H9 (cell line): ENCODE measurements at regions not wholly inside any gene's neighbourhood (a gene's known extent, or its start where the extent isn't known, plus 50 kb on each side); places are given as distances from the start of the nearest gene placed in this dataset.

Experiments
- DNase-seq: peaks from one replicate; pipeline ENCODE4 v3.0.0-alpha.2; 2017
- H2AFZ ChIP-seq: one replicate; pipeline ENCODE4 v1.6.1; 2013; ENCODE audit warnings: mild to moderate bottlenecking, low read length, control low read depth, moderate library complexity
- H2AK5ac ChIP-seq: 2 replicates; pipeline ENCODE4 v1.6.1; 2013; ENCODE audit warnings: low read length, control low read depth, mixed read lengths; ENCODE audit not compliant: insufficient read length
- H2BK120ac ChIP-seq: one replicate; pipeline ENCODE4 v1.6.1; 2013; ENCODE audit warnings: low read depth, mild to moderate bottlenecking, low read length, control low read depth, inconsistent platforms; ENCODE audit not compliant: poor library complexity, severe bottlenecking
- H2BK12ac ChIP-seq: 2 replicates; pipeline ENCODE4 v1.6.1; 2013; ENCODE audit warnings: low read length, control low read depth, mixed read lengths, low read depth; ENCODE audit not compliant: insufficient read length
- H2BK15ac ChIP-seq: 2 replicates; pipeline ENCODE4 v1.6.1; 2013; ENCODE audit warnings: low read depth, low read length, control low read depth
- H2BK20ac ChIP-seq: one replicate; pipeline ENCODE4 v1.6.1; 2013; ENCODE audit warnings: low read depth, mild to moderate bottlenecking, low read length, control low read depth, inconsistent platforms; ENCODE audit not compliant: poor library complexity, severe bottlenecking
- H2BK5ac ChIP-seq: 2 replicates; pipeline ENCODE4 v1.6.1; 2013; ENCODE audit warnings: low read length, control low read depth, mixed read lengths; ENCODE audit not compliant: insufficient read length
- H3K14ac ChIP-seq: 2 replicates; pipeline ENCODE4 v1.6.1; 2013; ENCODE audit warnings: low read length, control low read depth; ENCODE audit not compliant: insufficient read depth
- H3K18ac ChIP-seq: 2 replicates; pipeline ENCODE4 v1.6.1; 2013; ENCODE audit warnings: low read depth, mild to moderate bottlenecking, mixed read lengths, low read length, control low read depth; ENCODE audit not compliant: insufficient read length
- H3K23ac ChIP-seq: 2 replicates; pipeline ENCODE4 v1.6.1; 2013; ENCODE audit warnings: low read length, control low read depth, mixed read lengths, low read depth; ENCODE audit not compliant: insufficient read length
- H3K23me2 ChIP-seq: 2 replicates; pipeline ENCODE4 v1.6.1; 2013; ENCODE audit warnings: low read depth, mild to moderate bottlenecking, mixed read lengths, low read length, control low read depth; ENCODE audit not compliant: insufficient read length, poor library complexity, severe bottlenecking
- H3K27ac ChIP-seq: 2 replicates; pipeline ENCODE4 v1.5.1; 2013; ENCODE audit warnings: low read length, control low read depth, mixed read lengths, low read depth; ENCODE audit not compliant: insufficient read length
- H3K27me3 ChIP-seq: 2 replicates; pipeline ENCODE4 v1.6.1; 2013; ENCODE audit warnings: low read length, control low read depth, inconsistent platforms; ENCODE audit not compliant: insufficient read depth
- H3K4ac ChIP-seq: 2 replicates; pipeline ENCODE4 v1.6.1; 2013; ENCODE audit warnings: low read depth, mild to moderate bottlenecking, control low read depth, inconsistent platforms, low read length, moderate library complexity
- H3K4me1 ChIP-seq: 2 replicates; pipeline ENCODE4 v1.6.1; 2013; ENCODE audit warnings: low read length, control low read depth, inconsistent platforms; ENCODE audit not compliant: insufficient read depth
- H3K4me2 ChIP-seq: 2 replicates; pipeline ENCODE4 v1.6.1; 2013; ENCODE audit warnings: low read length, control low read depth, mixed read lengths; ENCODE audit not compliant: insufficient read length, insufficient read depth
- H3K56ac ChIP-seq: 2 replicates; pipeline ENCODE4 v1.6.1; 2013; ENCODE audit warnings: low read depth, mild to moderate bottlenecking, mixed read lengths, low read length, control low read depth; ENCODE audit not compliant: insufficient read length
- H3K79me1 ChIP-seq: 2 replicates; pipeline ENCODE4 v1.6.1; 2013; ENCODE audit warnings: low read depth, mild to moderate bottlenecking, moderate library complexity, low read length, control low read depth, inconsistent platforms; ENCODE audit not compliant: insufficient read depth, poor library complexity, severe bottlenecking
- H3K79me2 ChIP-seq: 2 replicates; pipeline ENCODE4 v1.6.1; 2013; ENCODE audit warnings: low read length, control low read depth, inconsistent platforms; ENCODE audit not compliant: insufficient read depth
- H3K9ac ChIP-seq: 2 replicates; pipeline ENCODE4 v1.6.1; 2013; ENCODE audit warnings: low read length, control low read depth, mixed read lengths; ENCODE audit not compliant: insufficient read length; ENCODE audit errors: extremely low read depth
- H3K9me3 ChIP-seq: one replicate; pipeline ENCODE4 v1.6.1; 2013; ENCODE audit warnings: low read depth, low read length, inconsistent platforms; ENCODE audit not compliant: control insufficient read depth
- H3T11ph ChIP-seq: one replicate; pipeline ENCODE4 v1.6.1; 2013; ENCODE audit warnings: mild to moderate bottlenecking, low read length, control low read depth, inconsistent platforms
- H4K20me1 ChIP-seq: one replicate; pipeline ENCODE4 v1.6.1; 2013; ENCODE audit not compliant: control insufficient read depth, insufficient read length, insufficient read depth
- H4K5ac ChIP-seq: 2 replicates; pipeline ENCODE4 v1.6.1; 2013; ENCODE audit warnings: low read depth, mild to moderate bottlenecking, mixed read lengths, low read length, control low read depth; ENCODE audit not compliant: insufficient read length
- H4K8ac ChIP-seq: replicated peaks from 2 replicates; pipeline ENCODE4 v1.6.1; 2013; ENCODE audit warnings: low read length, control low read depth, mixed read lengths, low read depth; ENCODE audit not compliant: insufficient read length
- H4K91ac ChIP-seq: 2 replicates; pipeline ENCODE4 v1.6.1; 2013; ENCODE audit warnings: low read depth, mild to moderate bottlenecking, moderate library complexity, mixed read lengths, low read length, control low read depth; ENCODE audit not compliant: insufficient read length
- H3K27ac Mint-ChIP-seq, 3 experiments: 2 replicates in 2 of 3; 3 replicates in 1 of 3; pipeline ENCODE4 v1.8.0; 2020 to 2021; ENCODE audit warnings: mixed read lengths in 3 of 3, mild to moderate bottlenecking in 1 of 3, moderate library complexity in 1 of 3
- H3K27me3 Mint-ChIP-seq: 2 replicates; pipeline ENCODE4 v1.8.0; 2021; ENCODE audit warnings: low read depth, mild to moderate bottlenecking, moderate library complexity, mixed read lengths
- H3K36me3 Mint-ChIP-seq, 3 experiments: 2 replicates in 2 of 3; 3 replicates in 1 of 3; pipeline ENCODE4 v1.8.0; 2020 to 2021; ENCODE audit warnings: low read depth in 3 of 3, mixed read lengths in 3 of 3; ENCODE audit not compliant: insufficient read depth in 1 of 3
- H3K4me1 Mint-ChIP-seq, 2 experiments: 2 replicates each; pipeline ENCODE4 v1.8.0; 2020; ENCODE audit warnings: mixed read lengths in 2 of 2
- H3K4me3 Mint-ChIP-seq, 2 experiments: 2 replicates in 1 of 2; 3 replicates in 1 of 2; pipeline ENCODE4 v1.8.0; 2020 to 2021; ENCODE audit warnings: mild to moderate bottlenecking in 2 of 2, mixed read lengths in 2 of 2, moderate library complexity in 1 of 2
- H3K9me3 Mint-ChIP-seq, 2 experiments: 2 replicates in 1 of 2; 3 replicates in 1 of 2; pipeline ENCODE4 v1.8.0; 2020; ENCODE audit warnings: mild to moderate bottlenecking in 2 of 2, mixed read lengths in 2 of 2, moderate library complexity in 1 of 2
- WGBS: extraction: QIAGEN DNeasy Blood & Tissue Kit; methylation state at CpG from one replicate; pipeline ENCODE4 v1.1.7; 2013; ENCODE audit warnings: missing lambda C conversion rate, low lambda C conversion rate, mixed read lengths; ENCODE audit not compliant: insufficient read length; ENCODE audit errors: extremely low coverage; 5-methylcytosine and 5-hydroxymethylcytosine counted together
- TF ChIP-seq, protein P1 (sequence below): fragments of 200-600 bp; sonication (generic); conservative IDR thresholded peaks from 3 replicates; pipeline ENCODE4 v1.8.0; 2021; ENCODE audit warnings: antibody characterized with exemption, mild to moderate bottlenecking

DNA sequence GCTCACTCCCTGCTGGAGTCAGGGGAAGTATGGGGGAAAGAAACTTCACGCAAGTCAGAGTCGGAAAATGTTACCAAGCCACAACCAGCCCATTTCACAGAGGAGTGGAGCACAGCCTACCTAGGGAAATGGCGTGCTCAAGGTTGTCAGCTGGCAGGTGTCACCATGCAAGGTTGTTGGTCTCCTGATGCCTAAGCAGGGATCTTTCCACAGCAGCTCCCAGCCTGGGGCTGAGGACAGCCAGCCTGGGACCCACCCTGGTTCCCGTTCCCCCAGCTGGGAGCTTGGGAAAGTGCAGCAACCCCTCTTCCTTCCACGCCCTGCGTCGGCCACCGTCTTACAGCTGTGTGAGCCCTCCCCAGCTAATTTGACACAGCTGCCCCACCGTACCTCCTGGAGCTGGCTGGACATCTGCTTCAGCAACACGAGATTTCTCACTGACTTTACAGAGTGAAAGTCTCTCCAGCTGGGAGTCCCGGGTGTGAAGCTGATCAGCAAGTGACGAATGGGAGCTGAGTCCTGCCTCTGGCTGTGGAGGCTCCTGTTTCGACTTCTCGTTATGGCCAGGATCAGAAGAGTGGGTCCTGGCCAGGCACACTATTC lies 224.6 kb upstream of the RAB4A start:
- no peak overlapping the region for H2BK20ac ChIP-seq
- no CpG with 5 or more reads among the region's 14 CpGs for WGBS
- H3K36me3 Mint-ChIP-seq, result peaks cover 0 to 11% (median 2%) of the 10 kb centered on the region in 3 experiments; a peak in 3 of 7 replicates

More for the DNA sequence above, 224.6 kb upstream of the RAB4A start:
- H3K14ac ChIP-seq, result no peak overlapping the region
- no peak overlapping the region for H3K56ac ChIP-seq
- no peak overlapping the region for H3K9ac ChIP-seq
- peaks cover 13% of the 10 kb centered on the region; the same call in 1 of the 2 replicates for H3K4me1 ChIP-seq
- Mint-ChIP-seq H3K27ac (no peak overlapping the region), H3K9me3 (peaks cover 2 to 8% of the 10 kb centered on the region in 2 experiments), H3K27me3 (peaks cover 9% of the 10 kb centered on the region), H3K4me1 (peaks cover 20 to 26% of the 10 kb centered on the region in 2 experiments), H3K4me3 (no peak overlapping the region)
- DNase-seq, result no peak
- no peak overlapping the region for H2AK5ac ChIP-seq
- no peak overlapping the region for H3K4ac ChIP-seq
- no peak overlapping the region for H2BK15ac ChIP-seq
- H2AFZ ChIP-seq, result no peak overlapping the region
- H3T11ph ChIP-seq, result no peak overlapping the region
- TF ChIP-seq, protein P1, sequence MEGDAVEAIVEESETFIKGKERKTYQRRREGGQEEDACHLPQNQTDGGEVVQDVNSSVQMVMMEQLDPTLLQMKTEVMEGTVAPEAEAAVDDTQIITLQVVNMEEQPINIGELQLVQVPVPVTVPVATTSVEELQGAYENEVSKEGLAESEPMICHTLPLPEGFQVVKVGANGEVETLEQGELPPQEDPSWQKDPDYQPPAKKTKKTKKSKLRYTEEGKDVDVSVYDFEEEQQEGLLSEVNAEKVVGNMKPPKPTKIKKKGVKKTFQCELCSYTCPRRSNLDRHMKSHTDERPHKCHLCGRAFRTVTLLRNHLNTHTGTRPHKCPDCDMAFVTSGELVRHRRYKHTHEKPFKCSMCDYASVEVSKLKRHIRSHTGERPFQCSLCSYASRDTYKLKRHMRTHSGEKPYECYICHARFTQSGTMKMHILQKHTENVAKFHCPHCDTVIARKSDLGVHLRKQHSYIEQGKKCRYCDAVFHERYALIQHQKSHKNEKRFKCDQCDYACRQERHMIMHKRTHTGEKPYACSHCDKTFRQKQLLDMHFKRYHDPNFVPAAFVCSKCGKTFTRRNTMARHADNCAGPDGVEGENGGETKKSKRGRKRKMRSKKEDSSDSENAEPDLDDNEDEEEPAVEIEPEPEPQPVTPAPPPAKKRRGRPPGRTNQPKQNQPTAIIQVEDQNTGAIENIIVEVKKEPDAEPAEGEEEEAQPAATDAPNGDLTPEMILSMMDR, result no peak
- H3K23me2 ChIP-seq, result peaks cover 4% of the 10 kb centered on the region
- H3K4me2 ChIP-seq, result no peak overlapping the region
- no peak overlapping the region for H4K8ac ChIP-seq
- H3K18ac ChIP-seq, result no peak overlapping the region
- no peaks in the 10 kb centered on the region for H4K20me1 ChIP-seq
- H3K27ac ChIP-seq, result no peak overlapping the region
- H2BK120ac ChIP-seq, result no peak overlapping the region
- H3K23ac ChIP-seq, result no peak overlapping the region
- H3K9me3 ChIP-seq, result no peaks in the 10 kb centered on the region
- H4K91ac ChIP-seq, result no peak overlapping the region
- H3K27me3 ChIP-seq, result no peaks in the 10 kb centered on the region
- H4K5ac ChIP-seq, result no peak overlapping the region
- no peak overlapping the region for H2BK5ac ChIP-seq
- H2BK12ac ChIP-seq, result no peak overlapping the region
- H3K79me1 ChIP-seq, result no peaks in the 10 kb centered on the region
- no peaks in the 10 kb centered on the region for H3K79me2 ChIP-seq
